Frontal cortex (tissue), 3 donors: ENCODE measurements at regions not wholly inside any gene's neighbourhood (a gene's known extent, or its start where the extent isn't known, plus 50 kb on each side); places are given as distances from the start of the nearest gene placed in this dataset.

Source experiments
- DNase-seq, 2 donors: peaks; one replicate each; pipeline ENCODE4 v3.0.0; 2012; ENCODE audit warnings: low spot score in 2 of 2
- FAIRE-seq: peaks from 2 replicates; lab custom pipeline; 2012; peaks lifted over from hg19 to GRCh38; lab: Jason Lieb, UNC
- donor health status: control.
- donor health status: control.
- donor health status: control.

- no peak for FAIRE-seq
- DNase-seq, result no peak
Measured at GRCh38 chr15:79373113-79373512, 59.0 kb upstream of the MINAR1 start.

- DNase-seq (no peak), FAIRE-seq (no peak)
Measured at GRCh38 chr15:79373728-79374127, 58.4 kb upstream of the MINAR1 start.

- DNase-seq (no peak), FAIRE-seq (no peak)
Measured at GRCh38 chr15:79376383-79376782, 55.8 kb upstream of the MINAR1 start.

GRCh38 chr15:79378394-79379109, 53.6 kb upstream of the MINAR1 start:
- FAIRE-seq (no peak), DNase-seq (no peak)

GRCh38 chr15:79380755-79381497, 51.2 kb upstream of the MINAR1 start:
- peak; percentile 36 to 57 for DNase-seq
- no peak for FAIRE-seq

- FAIRE-seq (no peak), DNase-seq (no peak)
Measured at GRCh38 chr15:79381593-79381992, 50.5 kb upstream of the MINAR1 start.
